ENCODE measurements at regions not wholly inside any gene's neighbourhood (a gene's known extent, or its start where the extent isn't known, plus 50 kb on each side); places are given as distances from the start of the nearest gene placed in this dataset.

GRCh38 chr12:111304642-111305071, 64.2 kb downstream of the PHETA1 start:
- Histone ChIP-seq H3K27ac (ENCODE audit: low read length) (no peak overlapping the region), H2AFZ (ENCODE audit: low read length) (no peak overlapping the region), H3K9me3 (replicated peaks; ENCODE audit: insufficient read depth, low read length) (no peaks in the 10 kb centered on the region)

GRCh38 chr12:111303531-111303930, 65.4 kb downstream of the PHETA1 start:
- H3K79me2 ChIP-seq (ENCODE audit: low read length) = no peaks in the 10 kb centered on the region

More at GRCh38 chr12:111304642-111305071, 64.2 kb downstream of the PHETA1 start:
- Histone ChIP-seq H4K20me1 (ENCODE audit: insufficient read depth, low read length) (no peaks in the 10 kb centered on the region), H3K9me2 (replicated peaks; ENCODE audit: insufficient read depth, low read length) (no peaks in the 10 kb centered on the region), H3K27me3 (replicated peaks; ENCODE audit: insufficient read depth, low read length) (no peaks in the 10 kb centered on the region), H3K4me3 (ENCODE audit: low read length) (no peak overlapping the region), H3K4me1 (ENCODE audit: low read length) (no peaks in the 10 kb centered on the region), H3K4me2 (ENCODE audit: low read depth, low read length) (no peak overlapping the region), H3F3A (ENCODE audit: insufficient read depth, low read length) (no peaks in the 10 kb centered on the region), H3K9ac (ENCODE audit: low read length) (no peak overlapping the region), H3K79me2 (ENCODE audit: low read length) (no peaks in the 10 kb centered on the region), H3K36me3 (replicated peaks; ENCODE audit: insufficient read depth, low read length) (no peaks in the 10 kb centered on the region)
- DNase-seq = peak; percentile 10
- TF ChIP-seq EZH2phosphoT487 (IDR thresholded peaks at IDR 0.05; ENCODE audit: low read length) (no peak), EZH2 (optimal IDR thresholded peaks at IDR 0.05; ENCODE audit: low read depth, low read length) (no peak), CTCF (IDR thresholded peaks at IDR 0.05; ENCODE audit: low read length) (peak; percentile 62)

GRCh38 chr12:111298582-111299436, 70.1 kb downstream of the PHETA1 start:
- Histone ChIP-seq H4K20me1 (ENCODE audit: insufficient read depth, low read length) (no peaks in the 10 kb centered on the region), H3F3A (ENCODE audit: insufficient read depth, low read length) (no peaks in the 10 kb centered on the region), H2AFZ (ENCODE audit: low read length) (no peak overlapping the region), H3K27ac (ENCODE audit: low read length) (no peak overlapping the region), H3K27me3 (replicated peaks; ENCODE audit: insufficient read depth, low read length) (no peaks in the 10 kb centered on the region), H3K36me3 (replicated peaks; ENCODE audit: insufficient read depth, low read length) (no peaks in the 10 kb centered on the region), H3K4me1 (ENCODE audit: low read length) (no peaks in the 10 kb centered on the region), H3K9me3 (replicated peaks; ENCODE audit: insufficient read depth, low read length) (no peaks in the 10 kb centered on the region), H3K9me2 (replicated peaks; ENCODE audit: insufficient read depth, low read length) (no peaks in the 10 kb centered on the region), H3K4me2 (ENCODE audit: low read depth, low read length) (no peak overlapping the region), H3K9ac (ENCODE audit: low read length) (no peak overlapping the region), H3K4me3 (ENCODE audit: low read length) (no peak overlapping the region), H3K79me2 (ENCODE audit: low read length) (no peaks in the 10 kb centered on the region)
- TF ChIP-seq EZH2 (optimal IDR thresholded peaks at IDR 0.05; ENCODE audit: low read depth, low read length) (no peak), CTCF (IDR thresholded peaks at IDR 0.05; ENCODE audit: low read length) (peak; percentile 55)
- peak; percentile 15 for DNase-seq

More at GRCh38 chr12:111303531-111303930, 65.4 kb downstream of the PHETA1 start:
- H3K9ac ChIP-seq (ENCODE audit: low read length) = no peak overlapping the region
- H3K4me3 ChIP-seq (ENCODE audit: low read length) = no peak overlapping the region
- H3F3A ChIP-seq (ENCODE audit: insufficient read depth, low read length) = no peaks in the 10 kb centered on the region
- H3K36me3 ChIP-seq (replicated peaks; ENCODE audit: insufficient read depth, low read length) = no peaks in the 10 kb centered on the region
- no peak for DNase-seq
- no peak overlapping the region for H3K27ac ChIP-seq (ENCODE audit: low read length)
- no peaks in the 10 kb centered on the region for H3K4me1 ChIP-seq (ENCODE audit: low read length)
- no peak overlapping the region for H2AFZ ChIP-seq (ENCODE audit: low read length)
- no peak for TF ChIP-seq EZH2 (optimal IDR thresholded peaks at IDR 0.05; ENCODE audit: low read depth, low read length)
- TF ChIP-seq EZH2phosphoT487 (IDR thresholded peaks at IDR 0.05; ENCODE audit: low read length) = no peak
- no peak overlapping the region for H3K4me2 ChIP-seq (ENCODE audit: low read depth, low read length)
- H3K9me3 ChIP-seq (replicated peaks; ENCODE audit: insufficient read depth, low read length) = no peaks in the 10 kb centered on the region
- no peaks in the 10 kb centered on the region for H3K27me3 ChIP-seq (replicated peaks; ENCODE audit: insufficient read depth, low read length)
- no peaks in the 10 kb centered on the region for H4K20me1 ChIP-seq (ENCODE audit: insufficient read depth, low read length)
- H3K9me2 ChIP-seq (replicated peaks; ENCODE audit: insufficient read depth, low read length) = no peaks in the 10 kb centered on the region

All from MM.1S (cell line).